HepG2 (cell line): ENCODE measurements at regions not wholly inside any gene's neighbourhood (a gene's known extent, or its start where the extent isn't known, plus 50 kb on each side); places are given as distances from the start of the nearest gene placed in this dataset.

ENCODE experiments used
- ATAC-seq: fragments of 200-7000 bp; cut with Tn5 transposase; 3 replicates; pipeline ENCODE4 v1.9.1; 2020; ENCODE audit warnings: mild to moderate bottlenecking, moderate library complexity
- BruUV-seq: library from RNA; stranded (reverse); fragments of 400-500 nt; replicated peaks from 2 replicates; lab custom pipeline; 2021; lab: Mats Ljungman, UMichigan
- CTCF ChIA-PET: fragments of 300-600 bp; formaldehyde crosslinking; extraction: SDS; loops from one replicate; lab custom pipeline; 2021; ENCODE audit warnings: low total read pairs, inconsistent platforms, low intra/inter-chr PET ratio; lab: Yijun Ruan, JAX
- POLR2A ChIA-PET: fragments of 350-600 bp; sonication (Branson Sonifier 250); formaldehyde crosslinking; loops from one replicate; lab custom pipeline; 2020; ENCODE audit warnings: antibody characterized with exemption, inconsistent platforms; lab: Yijun Ruan, JAX
- DNase-seq: peaks from one replicate; pipeline ENCODE4 v3.0.0-alpha.2; 2015; ENCODE audit warnings: low spot score
- FAIRE-seq: peaks from 3 replicates; lab custom pipeline; 2011; peaks lifted over from hg19 to GRCh38; lab: Jason Lieb, UNC
- H2AFZ ChIP-seq: one replicate; pipeline ENCODE4 v1.6.1; 2011; ENCODE audit warnings: low read length, inconsistent platforms
- H3K27ac ChIP-seq: fragments of 300-600 bp; 3 replicates; pipeline ENCODE4 v1.8.0; 2011; ENCODE audit warnings: mixed run types, mild to moderate bottlenecking, mixed read lengths, low read length, inconsistent platforms; ENCODE audit not compliant: insufficient read depth; ENCODE audit errors: extremely low read length
- H3K27me3 ChIP-seq, 2 experiments: fragments of 200-600 bp in 1 of 2; 2 replicates in 1 of 2; 3 replicates in 1 of 2; pipeline versions ENCODE4 v1.6.0 to v1.8.0; 2011; ENCODE audit warnings: low read length in 2 of 2, mild to moderate bottlenecking in 2 of 2, moderate library complexity in 2 of 2, inconsistent platforms in 1 of 2; ENCODE audit not compliant: insufficient read depth in 2 of 2, control insufficient read depth in 1 of 2
- H3K36me3 ChIP-seq, 2 experiments: fragments of 200-600 bp in 1 of 2; replicated peaks in 1 of 2; 2 replicates in 1 of 2; 3 replicates in 1 of 2; pipeline versions ENCODE4 v1.5.1 to v1.8.0; 2011; ENCODE audit warnings: low read length in 2 of 2, inconsistent platforms in 1 of 2; ENCODE audit not compliant: insufficient read depth in 2 of 2, control insufficient read depth in 1 of 2
- H3K4me1 ChIP-seq: 2 replicates; pipeline ENCODE4 v1.5.1; 2012; ENCODE audit warnings: low read length, inconsistent platforms; ENCODE audit not compliant: insufficient read depth
- H3K4me2 ChIP-seq: 2 replicates; pipeline ENCODE4 v1.6.0; 2011; ENCODE audit warnings: low read depth, low read length, inconsistent platforms
- H3K4me3 ChIP-seq, 3 experiments: fragments of 200-600 bp in 1 of 3; sonication (generic), shearing (Covaris generic) in 1 of 3; replicated peaks in 1 of 3; 2 replicates each; pipeline ENCODE4 v1.5.1; 2011 to 2016; ENCODE audit warnings: low read length in 3 of 3, inconsistent platforms in 2 of 3, low read depth in 2 of 3, mild to moderate bottlenecking in 2 of 3, control low read depth in 1 of 3, mixed read lengths in 1 of 3; ENCODE audit not compliant: insufficient read depth in 1 of 3
- H3K79me2 ChIP-seq: one replicate; pipeline ENCODE4 v1.6.1; 2011; ENCODE audit warnings: low read length, inconsistent platforms; ENCODE audit not compliant: insufficient read depth
- H3K9ac ChIP-seq: 2 replicates; pipeline ENCODE4 v1.6.0; 2011; ENCODE audit warnings: mild to moderate bottlenecking, low read depth, low read length, inconsistent platforms; ENCODE audit not compliant: insufficient read depth
- H3K9me3 ChIP-seq: 2 replicates; pipeline ENCODE4 v1.5.1; 2012; ENCODE audit warnings: mild to moderate bottlenecking, low read length
- H4K20me1 ChIP-seq: 2 replicates; pipeline ENCODE4 v1.6.0; 2011; ENCODE audit warnings: inconsistent platforms, mild to moderate bottlenecking, low read length, moderate library complexity; ENCODE audit not compliant: insufficient read depth
- CEBPB ChIP-seq: IDR thresholded peaks from 2 replicates; pipeline ENCODE4 v1.6.1; 2011; ENCODE audit warnings: low read depth, low read length, improper control_type of control experiment, borderline replicate concordance
- CHD4 ChIP-seq: fragments of 200-600 bp; sonication (generic); IDR thresholded peaks from 2 replicates; pipeline ENCODE4 v1.7.0; 2017; ENCODE audit warnings: mild to moderate bottlenecking, low read length, borderline replicate concordance
- CREB3 ChIP-seq: sonication (generic); formaldehyde crosslinking; IDR thresholded peaks from 2 replicates; pipeline ENCODE4 v1.5.0; 2020; ENCODE audit warnings: missing genetic modification reagents
- FOXP1 ChIP-seq, 2 experiments: fragments of 450-650 bp in 1 of 2; IDR thresholded peaks; 2 replicates each; pipeline ENCODE4 v1.6.1; 2017 to 2018; ENCODE audit warnings: antibody characterized with exemption in 1 of 2
- GLI4 ChIP-seq: sonication (generic); formaldehyde crosslinking; IDR thresholded peaks from 2 replicates; pipeline ENCODE4 v1.5.1; 2020; ENCODE audit warnings: missing genetic modification reagents, mild to moderate bottlenecking, moderate library complexity, borderline replicate concordance
- HNF4A ChIP-seq: sonication (generic); formaldehyde crosslinking; IDR thresholded peaks from 2 replicates; pipeline ENCODE4 v1.4.0; 2020; ENCODE audit warnings: missing genetic modification reagents
- PHF8 ChIP-seq: sonication (generic); formaldehyde crosslinking; IDR thresholded peaks from 2 replicates; pipeline ENCODE4 v1.5.0; 2020; ENCODE audit warnings: missing genetic modification reagents
- POLR2AphosphoS2 ChIP-seq: IDR thresholded peaks from 2 replicates; pipeline ENCODE4 v1.6.1; 2011; ENCODE audit warnings: low read depth, low read length, improper control_type of control experiment
- SIN3B ChIP-seq: fragments of 150-350 bp; IDR thresholded peaks from 2 replicates; pipeline ENCODE4 v1.6.1; 2014; ENCODE audit warnings: low read length
- TARDBP ChIP-seq: sonication (generic); formaldehyde crosslinking; IDR thresholded peaks from 2 replicates; pipeline ENCODE4 v1.8.0; 2022; ENCODE audit warnings: mild to moderate bottlenecking, missing genetic modification reagents
- TERF1 ChIP-seq: sonication (generic); formaldehyde crosslinking; IDR thresholded peaks from 2 replicates; pipeline ENCODE4 v1.8.0; 2022; ENCODE audit warnings: mild to moderate bottlenecking, missing genetic modification reagents, moderate library complexity
- ZNF670 ChIP-seq: sonication (generic); formaldehyde crosslinking; IDR thresholded peaks from 2 replicates; pipeline ENCODE4 v1.8.0; 2022; ENCODE audit warnings: mild to moderate bottlenecking, missing genetic modification reagents, borderline replicate concordance
- in situ Hi-C: cut with HindIII; loops from 2 replicates; pipeline ENCODE4 v1.10.0; 2017; ENCODE audit warnings: low pct_unique_long_range_greater_than_20kb; ENCODE audit not compliant: extremely low pct_ligation_motif_present
- intact Hi-C: fragments of 100-400 bp; cut with micrococcal nuclease; formaldehyde crosslinking; loops from one replicate; pipeline ENCODE4 v1.10.0; 2022; ENCODE audit not compliant: unreplicated experiment
- TF ChIP-seq, protein P1 (sequence below): sonication (generic); formaldehyde crosslinking; IDR thresholded peaks from 2 replicates; pipeline ENCODE4 v1.5.0; 2020; ENCODE audit warnings: mild to moderate bottlenecking, missing genetic modification reagents

DNA sequence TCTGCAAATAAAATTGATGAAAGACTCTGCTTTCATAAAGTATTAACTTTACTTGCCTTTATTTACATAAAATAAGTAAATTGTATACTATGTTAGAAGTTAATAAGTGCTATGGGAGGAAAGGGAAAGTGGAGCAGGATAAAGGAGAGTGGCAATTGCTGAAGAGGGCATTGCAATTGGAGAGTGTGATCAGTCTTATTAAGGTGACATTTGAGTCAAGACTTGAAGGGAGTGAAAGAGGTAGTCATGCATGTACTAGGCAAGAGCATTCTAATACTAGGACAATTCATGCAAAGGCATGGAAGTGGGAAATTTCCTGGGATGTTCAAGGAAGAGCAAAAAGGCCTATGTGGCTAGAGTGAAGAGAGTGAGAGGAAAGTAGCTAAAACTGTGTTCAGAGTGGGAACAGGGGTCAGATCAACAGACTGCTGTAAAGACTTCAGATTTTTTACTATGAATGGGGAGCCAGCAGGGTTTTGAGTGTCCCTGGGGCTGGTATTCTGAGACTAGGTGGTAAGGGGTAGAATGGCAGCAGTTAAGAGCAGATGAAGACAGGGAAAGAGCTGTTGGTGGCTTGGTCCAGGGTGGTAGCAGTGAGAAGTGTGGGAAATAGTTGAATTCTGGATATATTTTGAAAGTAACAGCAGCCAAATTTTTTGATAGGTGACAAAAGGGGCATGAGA lies 182.3 kb upstream of the RIOK2 start:
- H3K36me3 ChIP-seq: no peaks in the 10 kb centered on the region
- ChIA-PET POLR2A (no interaction called here), CTCF (no interaction called here)
- no peak for FAIRE-seq
- H4K20me1 ChIP-seq: no peaks in the 10 kb centered on the region
- ATAC-seq: no peak
- H3K9me3 ChIP-seq: no peaks in the 10 kb centered on the region
- H3K27me3 ChIP-seq: no peaks in the 10 kb centered on the region; a peak in 1 of 5 replicates
- no peak overlapping the region for H3K9ac ChIP-seq
- BruUV-seq: no TSS peak
- H2AFZ ChIP-seq: no peak overlapping the region
- no peak for TF ChIP-seq ZNF670 (CRISPR knock-in tag)
- no peak for TF ChIP-seq POLR2AphosphoS2
- TF ChIP-seq CEBPB: no peak
- no peak for TF ChIP-seq TARDBP (CRISPR knock-in tag)
- no peak for TF ChIP-seq FOXP1 (IDR thresholded peaks at IDR 0.05)
- TF ChIP-seq FOXP1 (CRISPR knock-in tag; IDR thresholded peaks at IDR 0.05): no peak
- TF ChIP-seq TERF1 (CRISPR knock-in tag): no peak
- TF ChIP-seq CREB3 (CRISPR knock-in tag): no peak
- no peak for TF ChIP-seq CHD4
- no peak for TF ChIP-seq HNF4A
- TF ChIP-seq GLI4 (CRISPR knock-in tag): no peak
- no peak for TF ChIP-seq SIN3B
- no peak for TF ChIP-seq PHF8
- TF ChIP-seq, protein P1, sequence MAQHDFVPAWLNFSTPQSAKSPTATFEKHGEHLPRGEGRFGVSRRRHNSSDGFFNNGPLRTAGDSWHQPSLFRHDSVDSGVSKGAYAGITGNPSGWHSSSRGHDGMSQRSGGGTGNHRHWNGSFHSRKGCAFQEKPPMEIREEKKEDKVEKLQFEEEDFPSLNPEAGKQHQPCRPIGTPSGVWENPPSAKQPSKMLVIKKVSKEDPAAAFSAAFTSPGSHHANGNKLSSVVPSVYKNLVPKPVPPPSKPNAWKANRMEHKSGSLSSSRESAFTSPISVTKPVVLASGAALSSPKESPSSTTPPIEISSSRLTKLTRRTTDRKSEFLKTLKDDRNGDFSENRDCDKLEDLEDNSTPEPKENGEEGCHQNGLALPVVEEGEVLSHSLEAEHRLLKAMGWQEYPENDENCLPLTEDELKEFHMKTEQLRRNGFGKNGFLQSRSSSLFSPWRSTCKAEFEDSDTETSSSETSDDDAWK: no peak
- no peak overlapping the region for H3K27ac ChIP-seq
- no peak overlapping the region for H3K4me2 ChIP-seq
- H3K79me2 ChIP-seq: no peaks in the 10 kb centered on the region
- H3K4me3 ChIP-seq: no peak overlapping the region
- in situ Hi-C loops: no loop called here
- H3K4me1 ChIP-seq: no peaks in the 10 kb centered on the region
- DNase-seq: no peak
- intact Hi-C loops: no loop called here
